Embryonic facial prominence (tissue), 1 donor: ENCODE measurements at regions not wholly inside any gene's neighbourhood (a gene's known extent, or its start where the extent isn't known, plus 50 kb on each side); places are given as distances from the start of the nearest gene placed in this dataset.

ENCODE experiments used
- DNase-seq: peaks from one replicate; pipeline ENCODE4 v3.0.0-alpha.2; 2016; ENCODE audit errors: extremely low spot score

DNA sequence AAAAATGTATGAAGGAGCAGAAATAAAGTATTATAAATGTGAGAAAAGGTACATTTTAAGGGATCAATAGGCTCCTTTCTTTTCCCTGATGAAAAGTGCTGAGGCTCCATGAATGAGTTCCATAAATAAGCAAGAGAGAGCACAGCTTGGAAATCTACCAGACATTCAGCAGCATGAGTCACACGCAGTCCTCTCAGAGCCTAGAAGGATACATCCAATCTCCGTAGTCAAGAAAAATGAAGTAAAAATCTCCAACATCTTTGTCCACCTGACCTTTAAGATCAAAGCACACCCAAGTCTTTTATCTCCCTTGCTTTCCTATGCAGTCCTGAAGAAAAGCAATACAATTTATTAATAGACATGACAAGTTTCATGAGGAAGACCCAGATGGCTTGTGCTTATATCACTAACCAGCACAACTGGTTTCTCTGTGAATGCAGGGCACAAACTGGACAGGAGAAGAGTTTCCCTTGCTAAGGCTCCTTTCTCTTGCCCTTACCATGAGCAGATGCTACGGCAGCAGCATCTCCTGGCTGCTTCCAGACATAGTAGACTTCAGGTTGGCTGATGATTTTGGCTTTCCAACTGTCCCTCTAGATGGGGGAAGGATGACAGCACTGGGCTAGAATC, 730.8 kb downstream of the EFNB2 start:
- DNase-seq = no peak

DNA sequence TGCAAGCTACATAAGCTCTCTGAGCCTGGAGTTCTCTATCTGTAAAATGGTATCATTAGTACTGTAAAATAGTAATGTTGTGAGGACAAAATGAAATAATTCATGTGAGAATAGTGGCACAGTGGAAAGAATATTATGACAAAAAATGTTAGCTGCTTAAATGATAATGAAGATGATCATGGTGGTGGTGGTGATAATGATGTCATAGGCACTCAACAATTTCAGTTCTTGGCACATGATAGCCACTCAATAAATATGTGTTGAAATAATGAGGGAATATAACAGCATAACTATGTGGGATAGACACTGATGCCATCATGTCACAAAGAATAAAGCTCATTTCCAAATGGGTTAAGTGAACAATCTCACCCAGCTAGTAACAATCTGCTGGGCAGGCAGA, 736.3 kb downstream of the EFNB2 start:
- DNase-seq = no peak

DNA sequence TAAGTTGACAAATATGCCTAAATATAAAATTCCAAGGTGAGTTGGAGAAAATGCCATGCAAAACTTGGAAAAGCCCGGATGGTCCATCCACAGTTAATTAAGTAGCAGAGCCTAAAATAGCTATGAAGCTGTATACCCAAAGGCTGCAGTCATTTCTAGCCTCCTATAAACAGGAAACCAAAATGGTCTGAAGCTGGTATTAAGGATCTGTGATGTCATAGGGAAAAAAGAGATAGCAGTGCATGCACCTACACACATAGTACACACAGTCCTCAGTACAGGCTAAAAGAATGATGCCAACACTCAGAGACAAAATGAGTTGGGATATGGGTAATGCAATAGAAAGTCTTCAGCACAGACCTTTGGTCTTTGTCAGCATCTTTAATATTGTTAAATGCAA, 736.9 kb downstream of the EFNB2 start:
- no peak for DNase-seq

- no peak for DNase-seq
Measured at GRCh38 chr13:105796081-105796480, 739.4 kb downstream of the EFNB2 start.

DNA sequence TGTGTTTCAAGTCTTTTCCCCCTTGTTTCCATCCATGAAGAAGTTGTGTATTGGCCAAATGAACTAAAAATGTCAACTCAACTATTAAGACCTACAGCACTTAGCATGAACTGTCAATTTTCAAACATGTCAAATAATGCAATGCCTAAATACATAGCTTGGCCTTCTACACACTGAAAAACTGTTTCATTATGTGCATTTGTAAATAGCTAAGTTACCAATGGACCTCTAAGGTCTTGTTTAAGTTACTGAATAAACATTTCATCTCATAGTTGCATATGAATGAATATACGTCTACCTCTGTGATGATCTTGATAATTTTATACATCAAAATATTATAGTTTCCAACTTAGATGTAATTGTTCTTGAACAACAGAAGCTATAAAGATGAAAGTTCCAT, 744.5 kb downstream of the EFNB2 start:
- DNase-seq = no peak

- DNase-seq = no peak
Measured at GRCh38 chr13:105788530-105788929, 746.9 kb downstream of the EFNB2 start.

DNA sequence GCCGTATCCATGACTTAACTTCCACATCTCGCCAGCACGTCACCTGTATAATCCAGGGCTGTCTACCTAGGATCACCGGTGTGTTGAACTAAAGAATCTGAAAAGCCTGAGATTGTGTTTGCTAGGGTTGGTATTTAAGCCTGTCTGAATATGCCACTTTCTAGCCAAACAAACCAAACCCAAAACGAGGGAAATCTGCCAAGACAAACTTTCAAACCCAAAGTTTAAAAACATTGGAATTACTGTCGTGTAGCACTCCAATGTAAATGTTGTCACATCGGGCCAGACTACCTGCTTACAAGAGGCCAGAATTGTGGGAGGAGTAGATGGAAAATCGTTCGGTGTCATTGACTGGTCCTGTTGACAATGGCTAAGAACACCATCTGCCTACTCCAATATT, 747.8 kb downstream of the EFNB2 start:
- DNase-seq = no peak

DNA sequence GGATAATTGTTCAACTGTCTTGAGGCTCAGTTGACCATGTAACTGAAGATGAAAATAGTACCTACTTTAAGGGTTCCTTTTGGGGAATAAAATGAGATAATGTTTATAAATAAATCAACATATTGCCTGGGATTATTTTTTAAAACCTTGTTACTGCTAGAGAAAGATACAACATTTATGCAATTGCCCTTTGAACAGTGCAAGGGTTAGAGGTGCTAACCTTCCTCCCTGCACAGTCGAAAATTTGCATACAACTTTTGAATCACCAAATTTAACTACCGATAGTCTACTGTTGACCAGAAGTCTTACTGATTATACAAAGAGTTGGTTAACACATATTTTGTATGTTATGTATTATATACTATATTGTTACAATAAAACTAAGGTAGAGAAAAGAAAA, 750.0 kb downstream of the EFNB2 start:
- DNase-seq = no peak

- no peak for DNase-seq
Measured at GRCh38 chr13:105783261-105783660, 752.2 kb downstream of the EFNB2 start.

DNA sequence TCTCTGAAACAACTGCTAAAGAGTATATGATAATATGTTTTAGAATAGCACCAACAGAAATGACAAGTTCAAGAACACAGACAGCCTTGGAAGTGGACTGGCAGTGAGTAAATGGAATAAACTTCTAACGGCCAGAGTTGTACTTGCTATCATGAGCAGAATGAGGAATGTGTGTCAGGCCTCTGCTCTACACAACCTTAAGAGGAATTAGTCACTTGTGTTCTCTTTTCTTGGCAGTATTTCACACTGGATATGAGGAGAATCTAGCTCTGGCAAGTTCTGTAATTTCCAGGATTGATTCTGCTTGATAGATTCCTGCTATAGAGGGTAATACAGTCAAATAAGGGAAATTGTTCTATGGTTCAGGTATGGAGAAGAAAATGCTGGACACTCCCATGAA, 757.3 kb downstream of the EFNB2 start:
- DNase-seq = no peak

DNA sequence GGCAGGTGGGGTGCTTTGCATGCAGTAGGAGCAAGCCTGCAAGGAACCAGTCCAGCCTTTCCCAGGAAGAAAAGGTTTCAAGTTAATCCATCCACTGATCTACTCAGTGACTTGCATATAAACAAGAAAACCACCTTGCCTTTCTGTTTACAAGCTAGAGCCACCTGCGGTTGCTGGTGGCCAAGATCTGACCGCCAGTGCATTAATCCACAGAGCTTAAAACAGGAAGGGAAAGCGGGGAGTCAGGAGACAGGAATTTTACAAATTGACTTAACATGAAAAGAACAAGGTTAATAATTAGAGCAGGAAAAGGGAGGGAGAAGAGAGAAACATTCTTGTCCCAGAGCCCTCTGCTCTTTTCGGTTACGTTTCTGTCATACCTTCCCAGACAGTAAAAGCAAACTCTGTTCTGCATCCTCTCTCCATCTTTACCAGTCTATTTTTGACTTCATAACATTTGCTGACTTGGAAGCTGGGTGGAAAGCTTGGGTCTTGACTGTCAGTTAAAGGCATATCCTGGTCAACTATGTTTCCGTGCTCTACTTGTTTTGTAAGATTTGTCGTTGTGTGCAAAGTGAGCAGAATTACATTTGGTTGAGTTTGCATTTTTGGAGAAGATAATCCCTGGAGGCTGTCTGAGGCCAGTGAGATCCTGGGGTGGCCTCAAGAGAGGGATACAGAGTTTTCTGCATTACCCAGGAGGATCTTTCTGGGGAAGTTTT, 760.6 kb downstream of the EFNB2 start:
- no peak for DNase-seq

DNA sequence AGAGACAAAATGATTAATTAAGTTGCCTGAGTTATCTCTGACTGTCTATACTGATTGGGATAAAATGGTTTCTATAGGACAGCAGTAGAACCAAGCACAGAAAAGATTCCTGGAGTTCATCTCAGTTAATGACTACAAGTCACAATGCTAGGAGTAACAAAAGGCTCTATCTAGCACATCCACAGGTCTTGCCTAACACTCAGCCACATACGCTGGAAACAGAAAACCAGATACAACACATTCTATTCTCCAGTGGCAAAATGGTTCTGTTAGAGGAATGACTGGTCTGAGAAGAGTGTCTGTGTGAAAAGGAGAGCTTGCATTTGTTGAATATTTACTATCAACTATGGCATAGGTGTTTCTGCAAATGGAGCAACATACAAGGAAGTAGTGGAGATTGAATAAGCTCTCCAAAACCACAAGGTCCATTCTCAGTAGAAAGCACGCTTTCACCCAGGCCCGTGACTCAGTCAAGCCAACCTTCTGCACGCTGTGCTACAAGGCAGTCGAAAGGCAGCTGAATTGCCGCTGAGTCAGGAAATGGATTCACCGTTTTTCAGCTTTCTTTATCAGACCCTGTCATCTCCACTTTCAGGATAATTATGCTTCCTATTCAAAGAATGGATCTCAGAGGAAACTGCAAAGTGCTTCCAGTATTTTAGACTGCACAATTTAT, 761.5 kb downstream of the EFNB2 start:
- DNase-seq = no peak

DNA sequence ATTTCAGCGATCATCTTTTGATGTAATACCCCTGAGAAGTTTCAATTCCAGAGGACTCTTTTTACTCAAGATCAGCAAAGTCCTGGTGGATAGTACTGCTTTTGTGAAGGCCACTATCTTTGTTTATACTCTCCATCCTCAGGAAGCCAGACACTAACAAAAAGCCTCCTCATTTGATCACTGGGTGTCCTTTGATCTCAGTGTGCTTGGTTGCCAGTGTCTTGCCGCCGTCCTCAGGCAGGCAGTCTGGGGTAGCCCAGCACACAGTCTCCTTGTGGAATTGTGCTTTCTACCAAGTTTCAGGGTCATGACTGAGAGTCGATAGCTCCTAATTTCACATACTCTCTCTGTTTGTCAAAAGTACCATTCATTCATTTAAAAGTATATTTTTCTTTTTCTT, 762.2 kb downstream of the EFNB2 start:
- no peak for DNase-seq

DNA sequence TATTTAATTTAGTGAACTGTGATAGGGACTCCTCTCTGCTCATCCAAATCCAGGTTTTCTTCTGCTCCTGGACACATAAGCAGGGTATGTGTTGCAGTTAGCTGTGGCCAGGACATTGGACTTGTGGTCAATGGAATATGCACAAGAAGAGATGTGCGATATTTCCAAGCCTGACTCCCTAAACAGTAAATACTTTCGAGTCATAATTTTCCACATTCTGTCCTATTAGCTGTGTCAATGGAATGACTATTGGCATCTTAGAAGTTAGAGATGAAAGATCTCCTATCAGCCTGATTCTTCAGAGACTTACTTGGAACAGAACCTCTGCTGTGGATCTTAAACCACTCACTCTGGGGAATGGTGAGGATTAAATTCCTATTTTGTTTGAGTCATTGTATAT, 771.0 kb downstream of the EFNB2 start:
- no peak for DNase-seq

- no peak for DNase-seq
Measured at GRCh38 chr13:105763851-105764250, 771.6 kb downstream of the EFNB2 start.

GRCh38 chr13:105762096-105762495, 773.4 kb downstream of the EFNB2 start:
- DNase-seq = no peak

- no peak for DNase-seq
Measured at GRCh38 chr13:105758918-105759860, 776.3 kb downstream of the EFNB2 start.

DNA sequence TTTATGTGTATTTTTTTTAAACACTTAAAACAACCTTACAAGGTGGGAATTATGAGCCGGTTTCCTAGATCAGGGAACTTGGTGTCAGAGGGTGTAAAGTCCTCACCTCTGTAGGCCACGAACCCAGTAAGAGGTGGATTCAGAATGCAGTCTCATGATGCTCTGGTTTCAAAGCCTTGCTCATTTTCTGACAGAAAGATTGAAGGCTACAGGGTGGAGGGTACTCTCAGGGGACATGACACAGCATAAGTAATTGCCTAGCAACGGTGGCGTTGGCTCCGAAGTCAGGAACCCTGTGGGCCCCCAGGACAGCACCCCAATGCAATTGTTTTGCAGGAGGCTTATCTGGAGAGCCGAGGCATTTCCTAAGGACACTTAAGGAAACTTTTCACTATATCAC, 794.7 kb downstream of the EFNB2 start:
- DNase-seq = no peak

GRCh38 chr13:105737688-105738087, 797.8 kb downstream of the EFNB2 start:
- DNase-seq = no peak

GRCh38 chr13:105735281-105735680, 800.2 kb downstream of the EFNB2 start:
- no peak for DNase-seq

GRCh38 chr13:105732806-105733529, 802.5 kb downstream of the EFNB2 start:
- DNase-seq = no peak
